Lower leg skin (tissue), 4 donors: ENCODE measurements at regions not wholly inside any gene's neighbourhood (a gene's known extent, or its start where the extent isn't known, plus 50 kb on each side); places are given as distances from the start of the nearest gene placed in this dataset.

Source experiments
- DNase-seq, 2 donors: peaks; one replicate each; pipeline ENCODE4 v3.0.0-alpha.2; 2019; ENCODE audit warnings: low spot score in 2 of 2
- H3K4me3 ChIP-seq: fragments of 200-600 bp; sonication (generic); 2 replicates; pipeline ENCODE4 v1.5.1; 2017; ENCODE audit warnings: mild to moderate bottlenecking, low read depth; ENCODE audit not compliant: poor library complexity, severe bottlenecking
- POLR2A ChIP-seq, 2 donors: fragments of 450-650 bp; IDR thresholded peaks; one replicate each; pipeline ENCODE4 v1.6.1; 2016 to 2017; ENCODE audit warnings: antibody characterized with exemption in 2 of 2, mild to moderate bottlenecking in 1 of 2, moderate library complexity in 1 of 2
- WGBS, 2 donors: methylation state at CpG; one replicate each; pipeline ENCODE4 v1.1.5; 2018; 5-methylcytosine and 5-hydroxymethylcytosine counted together
- intact Hi-C: fragments of 100-400 bp; cut with DNase I; formaldehyde crosslinking; loops from one replicate; pipeline ENCODE4 v1.15.0; 2023; ENCODE audit warnings: low total_unique reads
- TF ChIP-seq, protein P1 (sequence below), 3 donors: fragments of 450-650 bp; IDR thresholded peaks; one replicate each; pipeline ENCODE4 v1.5.1; 2016; ENCODE audit warnings: antibody characterized with exemption in 3 of 3, mild to moderate bottlenecking in 3 of 3, moderate library complexity in 2 of 3

DNA sequence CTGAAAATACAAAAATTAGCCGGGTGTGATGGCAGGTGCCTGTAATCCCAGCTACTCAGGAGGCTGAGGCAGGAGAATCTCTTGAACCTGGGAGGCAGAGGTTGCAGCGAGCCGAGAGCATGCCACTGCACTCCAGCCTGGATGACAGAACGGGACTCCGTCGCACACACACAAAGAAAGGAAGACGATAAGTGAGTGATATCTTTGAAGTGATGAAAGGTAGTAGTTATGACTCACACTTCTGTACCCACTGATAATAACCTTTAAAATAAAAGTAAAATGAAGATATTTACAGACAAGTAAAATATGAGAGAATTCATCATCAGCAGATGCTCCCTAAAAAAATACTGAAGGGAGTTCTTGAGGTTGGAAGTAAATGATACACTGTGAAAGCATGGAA is 171.3 kb upstream of the CRY1 start:
- TF ChIP-seq, protein P1, sequence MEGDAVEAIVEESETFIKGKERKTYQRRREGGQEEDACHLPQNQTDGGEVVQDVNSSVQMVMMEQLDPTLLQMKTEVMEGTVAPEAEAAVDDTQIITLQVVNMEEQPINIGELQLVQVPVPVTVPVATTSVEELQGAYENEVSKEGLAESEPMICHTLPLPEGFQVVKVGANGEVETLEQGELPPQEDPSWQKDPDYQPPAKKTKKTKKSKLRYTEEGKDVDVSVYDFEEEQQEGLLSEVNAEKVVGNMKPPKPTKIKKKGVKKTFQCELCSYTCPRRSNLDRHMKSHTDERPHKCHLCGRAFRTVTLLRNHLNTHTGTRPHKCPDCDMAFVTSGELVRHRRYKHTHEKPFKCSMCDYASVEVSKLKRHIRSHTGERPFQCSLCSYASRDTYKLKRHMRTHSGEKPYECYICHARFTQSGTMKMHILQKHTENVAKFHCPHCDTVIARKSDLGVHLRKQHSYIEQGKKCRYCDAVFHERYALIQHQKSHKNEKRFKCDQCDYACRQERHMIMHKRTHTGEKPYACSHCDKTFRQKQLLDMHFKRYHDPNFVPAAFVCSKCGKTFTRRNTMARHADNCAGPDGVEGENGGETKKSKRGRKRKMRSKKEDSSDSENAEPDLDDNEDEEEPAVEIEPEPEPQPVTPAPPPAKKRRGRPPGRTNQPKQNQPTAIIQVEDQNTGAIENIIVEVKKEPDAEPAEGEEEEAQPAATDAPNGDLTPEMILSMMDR (IDR thresholded peaks at IDR 0.05) = no peak
- no peak for TF ChIP-seq POLR2A (IDR thresholded peaks at IDR 0.05)
- WGBS, 2 donors = 86 to 92% methylated on average over 7 of the region's 7 CpGs
- intact Hi-C loops = no loop called here
- no peak for DNase-seq
- no peak overlapping the region for H3K4me3 ChIP-seq

DNA sequence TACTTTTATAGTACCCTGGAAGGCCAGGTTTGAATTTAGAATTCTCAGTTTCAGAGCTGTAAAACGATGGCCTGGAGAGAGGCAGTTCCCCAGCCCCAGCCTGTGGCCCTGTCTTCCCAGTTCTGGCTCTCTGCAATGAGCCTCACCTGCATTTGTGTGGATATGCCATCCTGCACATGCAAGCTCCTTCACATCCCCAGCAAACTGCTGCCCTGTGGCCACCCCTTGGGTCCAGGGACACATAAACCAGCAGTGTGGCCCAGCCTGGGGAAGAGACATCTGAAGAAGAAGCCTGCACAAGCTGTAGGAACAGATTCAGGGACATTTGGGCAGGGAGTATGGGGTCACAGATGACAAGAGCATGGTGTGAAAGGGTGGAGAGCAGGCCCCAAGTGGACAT is 174.3 kb upstream of the CRY1 start:
- H3K4me3 ChIP-seq = no peak overlapping the region
- intact Hi-C loops = no loop called here
- TF ChIP-seq, protein P1 (IDR thresholded peaks at IDR 0.05) = no peak
- TF ChIP-seq POLR2A (IDR thresholded peaks at IDR 0.05) = no peak
- DNase-seq = no peak
- 55 to 61% methylated on average over 1 of the region's 1 CpG for WGBS, 2 donors

DNA sequence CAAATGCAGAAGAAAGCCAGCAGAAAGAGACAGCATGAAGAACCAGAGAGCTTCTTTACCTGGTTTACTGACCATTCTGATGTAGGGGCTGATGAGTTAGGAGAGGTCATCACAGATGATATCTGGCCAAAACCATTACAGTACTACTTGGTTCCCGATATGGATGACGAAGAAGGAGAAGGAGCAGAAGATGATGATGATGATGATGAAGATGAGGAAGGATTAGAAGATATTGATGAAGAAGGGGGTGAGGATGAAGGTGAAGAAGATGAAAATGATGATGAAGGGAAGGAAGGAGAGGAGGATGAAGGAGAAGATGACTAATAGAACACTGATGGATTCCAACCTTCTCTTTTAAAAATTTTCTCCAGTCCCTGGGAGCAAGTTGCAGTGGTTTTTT is 178.2 kb upstream of the CRY1 start:
- no peak overlapping the region for H3K4me3 ChIP-seq
- 91 to 92% methylated on average over 2 of the region's 2 CpGs for WGBS, 2 donors
- intact Hi-C loops = no loop called here
- DNase-seq = no peak
- TF ChIP-seq, protein P1 (IDR thresholded peaks at IDR 0.05) = no peak
- TF ChIP-seq POLR2A (IDR thresholded peaks at IDR 0.05) = no peak

DNA sequence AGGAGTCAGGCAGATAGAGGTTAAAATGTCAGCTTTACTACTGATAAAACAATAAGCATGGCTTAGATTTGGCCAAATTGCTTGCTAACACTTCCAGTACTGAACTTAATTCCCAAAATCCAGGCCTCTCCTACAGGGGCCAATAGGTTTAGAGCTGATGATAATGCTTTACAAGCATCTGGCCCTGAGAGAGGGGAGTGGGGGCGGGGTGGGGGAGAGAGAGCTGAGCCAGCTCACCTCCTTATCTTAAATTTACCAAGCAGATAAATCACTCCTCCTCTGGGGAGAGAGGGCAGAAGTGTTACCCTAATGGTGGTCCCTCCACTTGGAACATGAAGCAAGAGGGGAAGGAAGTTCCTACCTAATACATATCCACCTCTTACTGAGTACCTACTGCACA is 182.2 kb upstream of the CRY1 start:
- H3K4me3 ChIP-seq = no peak overlapping the region
- no peak for DNase-seq
- 86 to 94% methylated on average over 1 of the region's 1 CpG for WGBS, 2 donors
- TF ChIP-seq POLR2A (IDR thresholded peaks at IDR 0.05) = no peak
- TF ChIP-seq, protein P1 (IDR thresholded peaks at IDR 0.05) = no peak
- intact Hi-C loops = no loop called here

DNA sequence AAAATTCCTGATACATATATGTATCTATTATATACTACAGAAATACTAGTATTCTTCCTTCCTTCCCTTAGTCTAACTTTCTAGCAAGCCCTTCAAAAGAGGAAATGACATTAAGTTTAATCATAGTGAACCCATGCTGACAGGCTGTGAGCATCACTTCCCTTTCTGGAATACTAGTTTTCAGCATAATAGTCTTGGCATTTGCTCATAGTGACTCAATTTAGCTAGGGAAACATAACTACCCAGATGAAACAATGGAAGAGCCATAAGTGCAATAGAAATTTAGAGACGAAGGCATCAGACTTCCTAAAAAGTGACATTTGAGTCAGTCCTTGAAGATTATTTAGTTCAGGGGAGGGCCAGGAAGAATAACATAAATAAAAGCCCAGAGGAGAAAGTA is 184.5 kb upstream of the CRY1 start:
- intact Hi-C loops = no loop called here
- no peak for DNase-seq
- TF ChIP-seq POLR2A (IDR thresholded peaks at IDR 0.05) = no peak
- TF ChIP-seq, protein P1 (IDR thresholded peaks at IDR 0.05) = no peak
- H3K4me3 ChIP-seq = no peak overlapping the region
- 46 to 55% methylated on average over 1 of the region's 1 CpG for WGBS, 2 donors

DNA sequence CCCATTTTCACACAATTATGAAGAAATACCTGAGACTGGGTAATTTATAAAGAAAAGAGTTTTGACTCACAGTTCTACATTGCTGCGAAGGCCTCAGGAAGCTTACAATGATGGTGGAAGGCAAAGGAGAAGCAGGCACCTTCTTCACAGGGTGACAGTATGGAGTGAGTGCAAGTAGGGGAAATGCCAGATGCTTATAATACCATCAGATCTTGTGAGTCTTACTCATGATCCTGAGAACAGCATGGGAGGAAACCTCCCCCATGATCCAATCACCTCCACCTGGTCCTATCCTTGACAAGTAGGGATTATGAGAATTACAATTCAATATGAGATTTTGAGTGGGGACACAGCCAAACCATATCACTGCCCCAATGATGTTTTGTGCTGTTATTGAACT is 189.3 kb upstream of the CRY1 start:
- intact Hi-C loops = no loop called here
- WGBS, 2 donors = 93 to 96% methylated on average over 1 of the region's 1 CpG
- TF ChIP-seq, protein P1 (IDR thresholded peaks at IDR 0.05) = no peak
- TF ChIP-seq POLR2A (IDR thresholded peaks at IDR 0.05) = no peak

More for the DNA sequence above, 189.3 kb upstream of the CRY1 start:
- no peak overlapping the region for H3K4me3 ChIP-seq
- DNase-seq = no peak
